CD4-positive, alpha-beta T cell (primary cell): ENCODE measurements at regions not wholly inside any gene's neighbourhood (a gene's known extent, or its start where the extent isn't known, plus 50 kb on each side); places are given as distances from the start of the nearest gene placed in this dataset.

Experiments
- ATAC-seq: fragments of 200-7000 bp; cut with Tn5 transposase; one replicate; pipeline ENCODE4 v1.10.0; 2022; ENCODE audit warnings: mild to moderate bottlenecking; ENCODE audit not compliant: poor library complexity
- CTCF ChIA-PET: fragments of 350-600 bp; sonication (Branson Sonifier 250); formaldehyde crosslinking; loops from one replicate; lab custom pipeline; 2021; ENCODE audit warnings: antibody characterized with exemption, inconsistent platforms; lab: Charles Lee
- POLR2A ChIA-PET: fragments of 350-600 bp; sonication (Branson Sonifier 250); formaldehyde crosslinking; loops from one replicate; lab custom pipeline; 2021; ENCODE audit warnings: antibody characterized with exemption, inconsistent platforms; lab: Charles Lee
- DNase-seq, 14 experiments: peaks; one replicate each; pipeline ENCODE4 v3.0.0-alpha.2; 2013 to 2020; ENCODE audit warnings: mixed read lengths in 2 of 14
- H3K27ac ChIP-seq, 2 donors: one replicate each; pipeline versions ENCODE4 v1.5.1 to v1.7.0; 2013; ENCODE audit warnings: low read length in 2 of 2, low read depth in 1 of 2, mild to moderate bottlenecking in 1 of 2
- H3K27me3 ChIP-seq, 2 experiments: 1 replicate in 1 of 2; 2 replicates in 1 of 2; pipeline versions ENCODE4 v1.6.1 to v1.7.0; 2013; ENCODE audit warnings: low read length in 2 of 2, control low read depth in 1 of 2, mild to moderate bottlenecking in 1 of 2, moderate library complexity in 1 of 2; ENCODE audit not compliant: insufficient read depth in 2 of 2, control insufficient read depth in 1 of 2
- H3K36me3 ChIP-seq: one replicate; pipeline ENCODE4 v1.6.1; 2013; ENCODE audit warnings: low read length, control low read depth; ENCODE audit not compliant: insufficient read depth
- H3K4me1 ChIP-seq: one replicate; pipeline ENCODE4 v1.6.1; 2013; ENCODE audit warnings: low read length, control low read depth; ENCODE audit not compliant: insufficient read depth
- H3K4me3 ChIP-seq: one replicate; pipeline ENCODE4 v1.5.1; 2013; ENCODE audit warnings: mild to moderate bottlenecking, low read length, moderate library complexity
- H3K9me3 ChIP-seq, 2 experiments: 1 replicate in 1 of 2; 2 replicates in 1 of 2; pipeline versions ENCODE4 v1.6.1 to v1.7.0; 2013; ENCODE audit warnings: low read length in 2 of 2, mild to moderate bottlenecking in 2 of 2, control low read depth in 1 of 2, moderate library complexity in 1 of 2; ENCODE audit not compliant: control insufficient read depth in 1 of 2, insufficient read depth in 1 of 2
- H3K27ac Mint-ChIP-seq: one replicate; pipeline ENCODE4 v1.8.0; 2020; ENCODE audit warnings: mixed read lengths
- H3K27me3 Mint-ChIP-seq: one replicate; pipeline ENCODE4 v1.8.0; 2021; ENCODE audit warnings: mixed read lengths
- H3K36me3 Mint-ChIP-seq: one replicate; pipeline ENCODE4 v1.8.0; 2021; ENCODE audit warnings: low read depth, mixed read lengths
- H3K4me1 Mint-ChIP-seq: one replicate; pipeline ENCODE4 v1.8.0; 2021; ENCODE audit warnings: low read depth, mixed read lengths
- H3K4me3 Mint-ChIP-seq: one replicate; pipeline ENCODE4 v1.8.0; 2020; ENCODE audit warnings: mild to moderate bottlenecking, mixed read lengths
- H3K9me3 Mint-ChIP-seq: one replicate; pipeline ENCODE4 v1.8.0; 2020; ENCODE audit warnings: mixed read lengths
- CTCF ChIP-seq: fragments of 200-600 bp; IDR thresholded peaks from one replicate; pipeline ENCODE4 v1.8.0; 2022; ENCODE audit warnings: antibody characterized with exemption, mild to moderate bottlenecking
- intact Hi-C, 2 experiments: fragments of 100-400 bp; cut with DNase I in 1 of 2; cut with micrococcal nuclease in 1 of 2; formaldehyde crosslinking; loops; one replicate each; pipeline versions ENCODE4 v1.15.1 to v1.9.0; 2023 to 2025; cut with DNase I, micrococcal nuclease

DNA sequence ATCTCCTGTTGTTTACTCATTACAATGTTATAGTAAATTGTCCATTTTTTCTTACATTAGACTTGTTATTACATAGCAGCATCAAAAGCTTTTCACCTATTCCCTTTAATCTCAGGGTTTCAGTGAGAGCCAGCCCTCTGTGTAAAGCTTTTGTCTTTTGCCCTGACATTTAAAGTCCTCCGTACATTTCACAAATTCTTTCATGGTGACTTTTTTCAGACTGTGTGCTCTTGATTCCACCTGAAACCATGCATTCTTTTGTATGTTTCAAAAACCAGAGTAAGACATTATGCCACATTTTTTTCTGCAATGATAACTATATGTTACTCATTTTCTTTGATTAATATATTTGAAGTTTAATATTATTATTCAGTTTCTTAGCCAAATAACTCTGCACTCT is 781.4 kb upstream of the ROBO1 start:
- Mint-ChIP-seq H3K9me3 (peaks cover 10% of the 10 kb centered on the region), H3K27me3 (no peaks in the 10 kb centered on the region), H3K36me3 (no peaks in the 10 kb centered on the region), H3K4me3 (no peak overlapping the region), H3K27ac (no peak overlapping the region), H3K4me1 (no peaks in the 10 kb centered on the region)
- ChIA-PET CTCF (no interaction called here), POLR2A (no interaction called here)
- TF ChIP-seq CTCF, result no peak
- Histone ChIP-seq H3K27ac (no peak overlapping the region), H3K4me3 (no peak overlapping the region), H3K27me3 (no peaks in the 10 kb centered on the region), H3K36me3 (no peaks in the 10 kb centered on the region), H3K9me3 (no peaks in the 10 kb centered on the region), H3K4me1 (no peaks in the 10 kb centered on the region)
- no peak for ATAC-seq
- DNase-seq, result no peak
- intact Hi-C loops, result no loop called here

DNA sequence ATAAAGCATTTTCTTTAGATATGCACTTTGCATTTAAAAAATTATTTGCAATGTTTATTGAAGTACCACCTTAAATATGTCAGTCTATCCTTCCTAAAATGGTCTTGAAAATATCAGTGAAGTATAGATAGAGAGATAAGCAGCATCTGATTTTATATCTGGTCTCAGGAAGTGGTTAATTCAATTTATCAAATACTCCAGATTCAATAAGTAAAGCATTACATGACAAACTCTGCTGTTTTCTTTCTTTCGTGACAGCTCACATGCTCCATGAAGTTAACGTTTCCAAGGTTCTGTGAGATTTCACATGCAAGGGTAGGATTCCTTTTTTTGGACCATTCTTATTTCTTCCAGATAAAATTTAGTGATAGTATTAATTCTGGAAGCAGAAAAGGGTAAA is 775.4 kb upstream of the ROBO1 start:
- POLR2A ChIA-PET, result no interaction called here
- CTCF ChIA-PET, result no interaction called here
- H3K27ac Mint-ChIP-seq, result no peak overlapping the region

DNA sequence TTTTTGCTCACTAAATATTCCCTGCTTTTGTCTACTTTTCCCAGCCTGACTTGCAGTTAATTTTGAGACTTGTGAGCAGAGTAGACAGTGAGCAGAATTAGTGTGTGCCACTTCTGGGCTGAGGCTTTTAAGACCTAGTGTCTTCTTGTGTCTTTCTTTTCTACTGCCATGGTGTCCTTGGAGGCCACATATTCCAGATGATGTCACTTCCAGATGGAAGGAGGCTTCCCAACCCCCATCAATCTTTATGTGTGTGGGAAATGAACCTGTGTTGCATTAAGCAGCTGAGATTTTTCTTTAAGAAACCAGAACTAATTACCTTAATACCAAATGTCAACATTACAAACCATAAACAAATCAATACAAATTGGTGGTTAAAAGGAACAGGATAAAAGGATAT is 774.7 kb upstream of the ROBO1 start:
- intact Hi-C loops, result no loop called here

More for the DNA sequence above, 775.4 kb upstream of the ROBO1 start:
- H3K27ac ChIP-seq, result no peak overlapping the region
- DNase-seq (no peak), ATAC-seq (no peak)
- H3K4me3 ChIP-seq, result no peak overlapping the region
- peaks cover 0 to 7% of the 10 kb centered on the region in 2 experiments for H3K9me3 ChIP-seq
- H3K36me3 Mint-ChIP-seq, result no peaks in the 10 kb centered on the region
- no peak overlapping the region for H3K4me3 Mint-ChIP-seq
- H3K27me3 ChIP-seq, result no peaks in the 10 kb centered on the region
- intact Hi-C loops, result no loop called here
- no peaks in the 10 kb centered on the region for H3K4me1 Mint-ChIP-seq
- TF ChIP-seq CTCF, result no peak
- no peaks in the 10 kb centered on the region for H3K36me3 ChIP-seq
- H3K27me3 Mint-ChIP-seq, result no peaks in the 10 kb centered on the region
- H3K4me1 ChIP-seq, result no peaks in the 10 kb centered on the region
- peaks cover 7% of the 10 kb centered on the region for H3K9me3 Mint-ChIP-seq

More for the DNA sequence above, 774.7 kb upstream of the ROBO1 start:
- Mint-ChIP-seq H3K4me1 (no peaks in the 10 kb centered on the region), H3K27ac (no peak overlapping the region), H3K9me3 (peaks cover 7% of the 10 kb centered on the region), H3K27me3 (no peaks in the 10 kb centered on the region), H3K4me3 (no peak overlapping the region), H3K36me3 (no peaks in the 10 kb centered on the region)
- ChIA-PET POLR2A (no interaction called here), CTCF (no interaction called here)
- H3K36me3 ChIP-seq, result no peaks in the 10 kb centered on the region
- peaks cover 0 to 7% of the 10 kb centered on the region in 2 experiments for H3K9me3 ChIP-seq
- H3K27me3 ChIP-seq, result no peaks in the 10 kb centered on the region
- ATAC-seq, result no peak
- no peaks in the 10 kb centered on the region for H3K4me1 ChIP-seq
- H3K4me3 ChIP-seq, result no peak overlapping the region
- DNase-seq, result no peak
- H3K27ac ChIP-seq, result no peak overlapping the region
- TF ChIP-seq CTCF, result no peak
